Activated CD8-positive, alpha-beta T cell treated with anti-CD3 and anti-CD28 coated beads, Interleukin-2, amount 10 ng/mL, durations not matched to agents 7 days and 5 days (primary cell): ENCODE measurements at regions not wholly inside any gene's neighbourhood (a gene's known extent, or its start where the extent isn't known, plus 50 kb on each side); places are given as distances from the start of the nearest gene placed in this dataset.
"Not testable (repeated sequence)": the region's sequence is repeated elsewhere in the genome, so short reads cannot be mapped to it uniquely, and the experiment has no call there.

Experiments
- ATAC-seq: fragments of 150-1000 bp; cut with Tn5 transposase; one replicate; pipeline ENCODE4 v1.10.0; 2021; ENCODE audit warnings: moderate library complexity
- CTCF ChIA-PET: fragments of 350-600 bp; sonication (Branson Sonifier 250); formaldehyde crosslinking; loops from one replicate; lab custom pipeline; 2021; ENCODE audit warnings: antibody characterized with exemption; lab: Charles Lee
- POLR2A ChIA-PET: fragments of 350-600 bp; sonication (Branson Sonifier 250); formaldehyde crosslinking; loops from one replicate; lab custom pipeline; 2021; ENCODE audit warnings: antibody characterized with exemption; lab: Charles Lee
- DNase-seq: peaks from one replicate; pipeline ENCODE4 v3.0.0-alpha.2; 2020
- H3K27ac Mint-ChIP-seq: one replicate; pipeline ENCODE4 v1.8.0; 2021; ENCODE audit warnings: mild to moderate bottlenecking, mixed read lengths
- H3K27me3 Mint-ChIP-seq: one replicate; pipeline ENCODE4 v1.8.0; 2021; ENCODE audit warnings: low read depth, mixed read lengths
- H3K36me3 Mint-ChIP-seq: one replicate; pipeline ENCODE4 v1.8.0; 2021; ENCODE audit warnings: low read depth, mixed read lengths
- H3K4me1 Mint-ChIP-seq: one replicate; pipeline ENCODE4 v1.8.0; 2021; ENCODE audit warnings: low read depth, mixed read lengths
- H3K4me3 Mint-ChIP-seq: one replicate; pipeline ENCODE4 v1.8.0; 2021; ENCODE audit warnings: mild to moderate bottlenecking, mixed read lengths
- H3K9me3 Mint-ChIP-seq: one replicate; pipeline ENCODE4 v1.8.0; 2022; ENCODE audit warnings: mixed read lengths; ENCODE audit not compliant: insufficient read depth

GRCh38 chr1:95660736-95661135, 426.7 kb downstream of the RWDD3 start:
- peaks cover 6% of the 10 kb centered on the region for H3K9me3 Mint-ChIP-seq
- ATAC-seq (no peak), DNase-seq (no peak)
- CTCF ChIA-PET, result no interaction called here
- H3K36me3 Mint-ChIP-seq, result no peaks in the 10 kb centered on the region
- H3K4me1 Mint-ChIP-seq, result no peaks in the 10 kb centered on the region
- H3K27me3 Mint-ChIP-seq, result no peaks in the 10 kb centered on the region
- POLR2A ChIA-PET, result no interaction called here
- no peak overlapping the region for H3K4me3 Mint-ChIP-seq
- no peak overlapping the region for H3K27ac Mint-ChIP-seq

GRCh38 chr1:95663530-95663929, 429.5 kb downstream of the RWDD3 start:
- CTCF ChIA-PET, H3K9me3 Mint-ChIP-seq, DNase-seq, H3K4me3 Mint-ChIP-seq, H3K36me3 Mint-ChIP-seq, H3K27ac Mint-ChIP-seq, H3K27me3 Mint-ChIP-seq, H3K4me1 Mint-ChIP-seq, ATAC-seq, POLR2A ChIA-PET: not testable (repeated sequence)

DNA sequence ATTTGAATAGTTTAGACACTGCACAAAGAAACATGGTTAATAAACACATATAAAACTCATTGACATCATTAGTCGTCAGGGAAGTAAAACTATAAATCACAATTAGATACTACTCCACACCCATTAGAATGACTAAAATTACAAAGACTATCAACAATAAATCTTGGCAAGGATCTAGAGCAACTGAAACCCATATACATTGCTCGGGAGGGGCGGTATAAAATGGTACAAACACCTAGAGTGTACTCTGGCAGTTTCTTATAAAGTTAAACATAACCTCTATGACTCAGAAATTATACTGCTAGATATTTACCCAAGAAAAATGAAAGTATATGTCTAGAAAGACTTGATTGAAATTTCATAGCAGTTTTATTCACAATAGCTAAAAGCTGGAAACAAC, 434.2 kb downstream of the RWDD3 start:
- Mint-ChIP-seq H3K4me3 (no peak overlapping the region), H3K27ac (no peak overlapping the region), H3K4me1 (no peaks in the 10 kb centered on the region), H3K9me3 (peaks cover 6% of the 10 kb centered on the region), H3K36me3 (no peaks in the 10 kb centered on the region), H3K27me3 (no peaks in the 10 kb centered on the region)
- POLR2A ChIA-PET, result no interaction called here
- ATAC-seq (no peak), DNase-seq (no peak)
- CTCF ChIA-PET, result no interaction called here

DNA sequence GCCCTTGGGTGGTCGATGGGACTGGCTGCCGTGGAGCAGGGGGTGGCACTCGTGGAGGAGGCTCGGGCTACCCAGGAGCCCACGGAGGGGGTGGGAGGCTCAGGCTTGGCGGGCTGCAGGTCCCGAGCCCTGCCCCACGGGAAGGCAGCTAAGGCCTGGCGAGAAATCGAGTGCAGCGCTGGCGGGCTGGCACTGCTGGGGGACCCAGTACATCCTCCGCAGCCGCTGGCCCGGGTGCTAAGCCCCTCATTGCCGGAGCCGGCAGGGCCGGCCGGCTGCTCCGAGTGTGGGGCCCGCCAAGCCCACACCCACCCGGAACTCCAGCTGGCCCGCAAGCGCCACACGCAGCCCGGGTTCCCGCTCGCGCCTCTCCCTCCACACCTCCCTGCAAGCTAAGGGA, 435.6 kb downstream of the RWDD3 start:
- CTCF ChIA-PET, H3K9me3 Mint-ChIP-seq, H3K27ac Mint-ChIP-seq, H3K4me3 Mint-ChIP-seq, DNase-seq, H3K36me3 Mint-ChIP-seq, H3K27me3 Mint-ChIP-seq, ATAC-seq, H3K4me1 Mint-ChIP-seq: not testable (repeated sequence)
- POLR2A ChIA-PET, result interaction anchor here (0.6 kb wide), 1 partner anchor 29 kb away, joined by 3 read pairs; no protein-coding TSS in a partner anchor

DNA sequence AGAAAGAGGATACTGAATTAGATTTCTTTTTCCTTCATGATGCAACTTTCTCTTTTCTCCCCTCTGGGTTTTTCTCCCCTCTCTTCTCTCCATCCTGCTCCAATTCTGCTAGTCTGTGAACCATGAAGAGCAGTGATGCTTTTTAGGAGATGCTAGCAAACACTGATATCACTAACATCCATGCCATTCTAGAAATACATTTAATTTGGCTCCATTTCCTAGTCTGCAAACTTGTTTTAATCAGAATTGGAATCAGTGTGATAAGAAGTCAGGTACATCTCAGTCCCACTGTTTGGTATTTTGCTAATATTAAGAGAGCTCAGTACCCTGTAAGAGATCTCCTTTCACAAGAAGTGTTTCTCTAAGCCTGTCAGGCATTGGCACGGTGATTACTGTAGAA, 437.1 kb downstream of the RWDD3 start:
- H3K27me3 Mint-ChIP-seq, result no peaks in the 10 kb centered on the region
- H3K36me3 Mint-ChIP-seq, result no peaks in the 10 kb centered on the region
- no peak for DNase-seq
- POLR2A ChIA-PET, result no interaction called here
- H3K4me3 Mint-ChIP-seq, result no peak overlapping the region
- no peaks in the 10 kb centered on the region for H3K9me3 Mint-ChIP-seq
- CTCF ChIA-PET, result no interaction called here
- ATAC-seq, result no peak
- no peak overlapping the region for H3K27ac Mint-ChIP-seq
- no peaks in the 10 kb centered on the region for H3K4me1 Mint-ChIP-seq

DNA sequence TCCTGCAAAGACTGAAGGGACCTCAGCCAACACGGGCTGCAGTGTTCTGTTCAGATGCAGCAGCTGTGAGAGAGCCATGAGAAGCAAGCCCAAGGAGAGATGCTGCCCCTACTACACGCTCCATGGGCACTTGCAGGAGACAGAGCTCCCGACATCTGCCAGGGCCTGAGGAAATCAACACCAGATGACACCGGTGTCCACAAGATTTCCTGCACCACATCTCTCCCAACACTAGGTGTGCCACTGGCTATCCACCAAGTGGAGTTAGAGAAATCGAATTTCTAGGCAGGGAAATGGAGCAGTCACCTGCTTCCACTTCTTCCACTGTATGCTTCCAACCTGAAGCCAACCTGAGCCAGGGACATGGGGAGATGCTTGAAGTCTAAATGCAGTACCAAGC, 445.3 kb downstream of the RWDD3 start:
- ChIA-PET CTCF (no interaction called here), POLR2A (no interaction called here)
- ATAC-seq, result no peak
- no peaks in the 10 kb centered on the region for H3K27me3 Mint-ChIP-seq
- H3K9me3 Mint-ChIP-seq, result no peaks in the 10 kb centered on the region
- H3K27ac Mint-ChIP-seq, result no peak overlapping the region
- DNase-seq, result no peak
- no peaks in the 10 kb centered on the region for H3K36me3 Mint-ChIP-seq
- no peak overlapping the region for H3K4me3 Mint-ChIP-seq
- H3K4me1 Mint-ChIP-seq, result no peaks in the 10 kb centered on the region

DNA sequence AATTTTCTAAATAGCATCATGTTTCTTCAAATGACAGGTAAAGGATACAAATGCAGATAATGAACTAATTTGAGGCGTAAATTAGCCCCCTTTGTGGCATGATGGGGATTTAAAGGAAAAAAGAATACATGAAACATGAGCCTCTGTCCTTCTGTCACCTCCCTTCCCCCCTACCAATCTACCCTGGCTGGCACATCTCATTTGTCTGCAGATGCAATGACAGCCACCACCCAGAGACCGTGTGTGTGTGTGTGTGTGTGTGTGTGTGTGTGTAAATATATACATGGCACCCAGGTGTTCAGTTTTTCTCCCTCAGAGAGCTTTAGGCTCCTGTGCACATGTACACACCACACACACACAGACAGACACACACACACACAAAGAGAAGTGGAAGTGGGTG, 451.1 kb downstream of the RWDD3 start:
- H3K27ac Mint-ChIP-seq, result no peak overlapping the region
- peaks cover 4% of the 10 kb centered on the region for H3K9me3 Mint-ChIP-seq
- no peak for ATAC-seq
- no peaks in the 10 kb centered on the region for H3K4me1 Mint-ChIP-seq
- DNase-seq, result no peak
- ChIA-PET CTCF (no interaction called here), POLR2A (no interaction called here)
- H3K27me3 Mint-ChIP-seq, result no peaks in the 10 kb centered on the region
- no peak overlapping the region for H3K4me3 Mint-ChIP-seq
- H3K36me3 Mint-ChIP-seq, result no peaks in the 10 kb centered on the region

DNA sequence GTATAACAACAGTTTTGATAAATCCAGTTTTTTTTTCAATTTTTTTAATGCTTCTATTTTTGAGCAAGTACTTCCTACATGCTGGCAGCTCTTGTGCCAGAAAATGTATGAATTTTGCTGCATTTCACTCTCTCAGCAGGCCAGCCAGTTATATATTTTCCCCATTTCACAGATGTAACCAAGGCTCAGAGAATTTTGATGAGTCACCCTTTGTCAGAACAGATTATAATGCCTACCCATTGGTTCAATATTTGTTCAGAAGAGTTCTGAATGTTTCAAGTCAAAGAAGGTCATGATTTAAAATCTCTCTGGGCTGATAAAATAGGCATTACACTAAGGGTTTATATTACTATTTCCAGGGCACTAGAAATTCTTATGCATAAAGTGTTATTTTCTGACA, 452.2 kb downstream of the RWDD3 start:
- no peak overlapping the region for H3K27ac Mint-ChIP-seq
- POLR2A ChIA-PET, result no interaction called here
- ATAC-seq (no peak), DNase-seq (no peak)
- CTCF ChIA-PET, result no interaction called here
- H3K9me3 Mint-ChIP-seq, result peaks cover 10% of the 10 kb centered on the region
- no peaks in the 10 kb centered on the region for H3K36me3 Mint-ChIP-seq
- H3K4me3 Mint-ChIP-seq, result no peak overlapping the region
- H3K27me3 Mint-ChIP-seq, result no peaks in the 10 kb centered on the region
- no peaks in the 10 kb centered on the region for H3K4me1 Mint-ChIP-seq

DNA sequence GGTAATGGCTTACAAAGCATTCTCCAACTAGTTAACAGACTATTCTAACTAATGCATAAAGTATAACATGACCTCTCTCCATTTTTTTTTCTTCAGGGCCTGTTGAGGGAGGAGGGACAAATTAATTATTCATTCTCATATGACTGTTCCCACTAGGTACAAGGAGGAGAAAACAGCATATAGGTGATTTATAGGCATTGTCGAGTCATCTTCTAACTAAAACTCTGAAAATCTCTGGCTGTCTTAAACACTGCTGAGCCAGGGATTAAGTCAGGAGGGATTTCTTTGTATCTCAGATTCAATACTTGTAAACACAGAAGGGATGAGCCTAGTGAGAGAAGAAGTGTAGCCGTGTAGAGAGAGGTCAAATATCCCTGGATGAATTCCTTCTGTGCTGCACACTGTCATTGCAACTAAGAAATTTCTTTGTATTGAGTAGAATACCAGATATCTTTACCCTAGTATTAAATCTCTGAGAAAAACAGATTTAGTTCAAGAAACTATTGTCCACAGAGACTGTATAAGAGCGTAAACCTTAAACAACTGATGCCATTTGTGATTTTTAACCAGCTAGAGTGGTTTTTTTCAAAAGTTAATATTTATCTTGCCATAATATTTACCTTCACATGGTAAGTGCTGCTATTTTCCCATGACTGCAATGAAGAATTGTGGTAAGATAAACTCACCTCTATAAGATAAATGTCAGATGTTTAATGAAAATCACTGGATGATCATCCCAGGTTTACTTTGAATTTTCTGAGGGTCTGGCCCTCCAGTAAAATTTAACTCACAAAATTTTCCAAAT, 465.3 kb downstream of the RWDD3 start:
- Mint-ChIP-seq H3K4me1 (no peaks in the 10 kb centered on the region), H3K36me3 (no peaks in the 10 kb centered on the region), H3K4me3 (no peak overlapping the region), H3K27ac (no peak overlapping the region), H3K9me3 (peaks cover 14% of the 10 kb centered on the region), H3K27me3 (no peaks in the 10 kb centered on the region)
- POLR2A ChIA-PET, result no interaction called here
- CTCF ChIA-PET, result no interaction called here
- ATAC-seq, result no peak
- no peak for DNase-seq

DNA sequence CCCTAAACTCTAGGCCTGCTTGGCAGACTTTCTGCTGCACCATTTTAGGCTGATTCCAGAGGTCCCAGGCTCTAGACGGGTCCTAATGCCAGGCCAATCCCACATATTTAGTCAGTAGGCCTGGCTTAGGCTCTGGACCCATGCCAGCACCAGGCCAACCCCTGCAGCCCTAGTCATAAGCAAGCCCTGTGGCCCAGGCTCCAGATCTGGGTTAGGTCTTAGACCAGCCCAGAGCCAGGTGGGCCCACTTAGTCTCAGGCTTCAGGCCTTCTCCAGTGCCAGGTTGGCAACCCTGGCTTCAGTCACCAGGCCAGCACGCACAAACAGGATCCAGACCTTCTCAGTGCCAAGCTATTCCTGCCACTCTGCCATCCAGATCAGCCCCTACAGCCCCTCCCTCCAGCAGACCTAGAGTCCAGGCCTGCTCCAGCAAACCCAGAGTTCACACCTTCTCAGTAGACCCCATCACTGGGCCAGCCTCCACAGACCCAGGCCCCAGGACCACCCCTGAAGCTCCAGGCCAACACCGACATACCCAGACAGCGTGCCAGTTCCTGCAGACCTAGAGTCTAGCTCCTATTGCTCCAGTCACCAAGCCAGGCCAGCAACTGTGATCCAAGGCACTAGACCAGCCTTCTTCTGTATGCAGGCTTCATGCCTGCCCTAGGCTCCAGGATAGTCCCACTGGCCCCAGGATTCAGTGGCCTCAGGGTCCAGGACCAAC, 467.6 kb downstream of the RWDD3 start:
- H3K9me3 Mint-ChIP-seq, result peaks cover 22% of the 10 kb centered on the region
- ChIA-PET POLR2A (no interaction called here), CTCF (no interaction called here)
- no peak for DNase-seq
- H3K4me3 Mint-ChIP-seq, result no peak overlapping the region
- no peaks in the 10 kb centered on the region for H3K27me3 Mint-ChIP-seq
- no peaks in the 10 kb centered on the region for H3K36me3 Mint-ChIP-seq
- no peaks in the 10 kb centered on the region for H3K4me1 Mint-ChIP-seq
- H3K27ac Mint-ChIP-seq, result no peak overlapping the region
- ATAC-seq, result no peak

DNA sequence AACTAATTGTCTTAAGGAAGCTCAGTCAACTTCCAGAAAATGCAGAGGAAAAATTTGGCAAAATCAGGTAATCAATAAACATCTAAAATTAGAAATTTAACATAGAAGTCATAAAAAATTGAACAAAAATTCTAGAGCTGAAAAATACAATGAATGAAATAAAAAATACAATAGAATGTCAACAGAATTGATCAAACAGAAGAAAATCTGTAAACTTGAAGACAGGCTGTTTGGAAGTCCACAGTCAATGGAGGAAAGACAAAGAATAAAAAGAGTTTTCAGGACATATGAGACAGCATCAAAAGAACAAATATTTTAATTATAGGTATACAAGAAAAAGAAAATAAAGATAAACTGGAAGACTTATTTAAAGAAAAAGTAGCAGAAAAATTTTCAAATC, 469.0 kb downstream of the RWDD3 start:
- ATAC-seq (no peak), DNase-seq (no peak)
- ChIA-PET CTCF (no interaction called here), POLR2A (no interaction called here)
- no peak overlapping the region for H3K4me3 Mint-ChIP-seq
- H3K4me1 Mint-ChIP-seq, result no peaks in the 10 kb centered on the region
- H3K27ac Mint-ChIP-seq, result no peak overlapping the region
- H3K36me3 Mint-ChIP-seq, result no peaks in the 10 kb centered on the region
- no peaks in the 10 kb centered on the region for H3K27me3 Mint-ChIP-seq
- peaks cover 22% of the 10 kb centered on the region for H3K9me3 Mint-ChIP-seq

DNA sequence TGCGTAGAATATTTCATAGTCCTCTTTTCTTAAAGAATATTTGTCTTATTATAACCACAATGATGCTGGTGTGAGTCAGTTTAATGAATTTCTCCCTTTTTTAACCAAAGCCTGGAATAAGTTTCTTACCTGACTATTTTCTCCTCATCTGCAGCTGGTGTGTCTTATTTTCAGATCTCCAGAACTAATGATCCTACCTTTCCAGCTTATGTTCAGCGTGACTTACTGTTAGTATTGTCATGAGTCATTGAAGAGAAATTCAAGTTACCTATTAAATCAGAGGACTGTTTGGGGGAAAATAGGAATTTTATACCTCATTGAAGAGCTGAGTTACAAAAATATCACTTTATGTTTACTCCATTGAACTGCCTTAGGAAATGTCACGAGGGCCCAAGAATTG, 482.1 kb downstream of the RWDD3 start:
- H3K27ac Mint-ChIP-seq, result no peak overlapping the region

More for the DNA sequence above, 482.1 kb downstream of the RWDD3 start:
- DNase-seq, result no peak
- CTCF ChIA-PET, result no interaction called here
- no peaks in the 10 kb centered on the region for H3K9me3 Mint-ChIP-seq
- no peaks in the 10 kb centered on the region for H3K4me1 Mint-ChIP-seq
- no peaks in the 10 kb centered on the region for H3K36me3 Mint-ChIP-seq
- H3K4me3 Mint-ChIP-seq, result no peak overlapping the region
- POLR2A ChIA-PET, result no interaction called here
- no peaks in the 10 kb centered on the region for H3K27me3 Mint-ChIP-seq
- no peak for ATAC-seq
